SIG-M5 treated with dmso at 0.1 percent for 504 hours (cell line): ENCODE measurements at regions not wholly inside any gene's neighbourhood (a gene's known extent, or its start where the extent isn't known, plus 50 kb on each side); places are given as distances from the start of the nearest gene placed in this dataset.

ENCODE experiments used
- DNase-seq: peaks from one replicate; lab custom pipeline; 2025; ENCODE audit not compliant: unreplicated experiment; lab: John Stamatoyannopoulos, UW

DNA sequence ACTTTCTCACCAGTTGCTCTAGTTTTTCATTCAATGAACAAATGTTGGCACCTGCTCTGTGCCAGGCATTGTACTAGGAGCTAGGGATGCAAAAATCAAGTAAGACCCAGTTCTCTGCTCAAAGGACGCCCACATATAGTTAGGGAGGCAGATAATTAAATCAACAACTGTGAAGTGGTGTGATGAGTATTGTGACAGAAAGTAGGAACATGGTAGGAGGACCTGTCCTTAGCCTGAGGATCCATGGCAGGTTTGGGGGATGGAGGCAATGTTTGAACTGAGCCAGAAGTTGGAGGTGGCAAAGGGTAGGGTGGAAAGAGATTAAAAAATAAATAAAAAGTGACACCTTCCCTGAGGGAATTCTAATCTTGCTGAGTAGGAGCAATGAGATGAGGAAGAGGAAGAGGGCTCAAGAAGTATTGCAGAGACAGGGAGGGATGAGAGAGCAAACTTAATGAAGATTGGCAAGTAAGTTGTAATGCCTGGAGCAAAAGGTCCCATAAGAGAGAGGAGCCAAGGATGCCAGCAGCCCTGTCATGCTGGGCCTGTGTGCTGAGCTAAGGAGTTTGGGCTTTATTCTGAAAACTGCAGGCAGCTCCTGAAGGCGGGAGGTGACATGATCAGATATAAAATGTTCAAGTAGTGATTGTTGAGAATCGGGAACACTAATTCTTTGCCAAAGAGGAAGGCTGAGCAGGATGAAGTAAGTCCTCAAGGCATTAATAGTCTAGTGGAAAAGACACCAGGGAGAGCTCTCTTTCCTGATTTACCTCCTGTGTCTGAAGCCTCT lies 184.3 kb upstream of the PPP2R3A start:
- no peak for DNase-seq

DNA sequence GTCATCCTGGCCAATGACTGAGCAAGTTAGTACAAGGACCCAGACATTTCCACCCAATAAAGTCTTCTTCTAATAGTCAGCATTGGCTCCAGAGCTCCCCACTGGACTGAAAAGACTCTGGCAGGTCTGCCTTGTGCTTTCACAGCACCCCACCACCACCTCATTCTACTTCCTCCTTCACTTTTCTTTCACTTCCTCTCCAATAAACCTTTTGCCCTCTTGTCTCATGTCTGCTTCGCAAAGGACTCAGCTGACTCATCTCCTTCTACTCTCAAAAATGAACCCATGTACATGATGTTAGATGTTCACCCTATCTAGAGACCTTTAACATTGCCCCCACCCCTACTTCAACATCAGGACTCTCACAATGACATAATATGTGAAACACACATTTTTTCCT lies 181.0 kb upstream of the PPP2R3A start:
- DNase-seq, result peak; percentile 87

DNA sequence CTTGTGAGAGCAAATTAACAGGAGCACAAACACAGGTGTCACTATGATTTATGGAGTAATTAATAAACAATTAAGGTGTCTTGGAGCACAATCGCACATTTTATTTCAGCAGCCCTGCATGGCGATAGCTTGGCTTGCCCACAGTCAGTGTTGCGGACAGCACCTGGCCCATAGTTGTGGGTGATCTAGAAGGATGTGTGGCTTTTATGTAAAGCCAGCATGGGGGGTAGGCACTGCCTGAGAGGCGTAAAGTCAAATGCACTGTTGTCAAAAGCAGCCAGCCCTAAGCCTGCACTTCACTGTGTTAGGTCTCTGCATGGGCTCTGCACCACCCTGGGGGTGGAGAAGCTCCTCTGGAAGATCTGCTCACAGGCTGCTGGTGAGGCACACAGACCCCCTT lies 177.4 kb upstream of the PPP2R3A start:
- no peak for DNase-seq

DNA sequence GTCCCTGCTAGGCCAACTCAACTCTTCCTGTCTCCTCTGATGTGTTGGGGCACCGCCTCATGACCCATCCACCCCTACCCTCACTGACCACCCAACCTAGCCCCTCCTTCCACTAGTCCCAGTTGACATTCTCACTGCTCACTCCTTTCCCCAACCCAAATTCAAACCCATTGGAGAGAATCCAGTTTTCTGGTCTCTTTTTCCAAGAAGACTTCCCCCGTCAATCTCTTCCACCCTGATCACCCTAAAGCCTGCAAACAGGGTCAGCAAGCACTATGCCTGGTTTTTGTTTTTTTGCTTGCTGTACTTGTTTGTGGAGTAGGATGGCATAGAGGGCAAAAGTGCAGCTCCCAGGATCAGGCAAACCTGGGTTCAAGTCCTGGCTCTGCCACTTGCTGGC lies 176.6 kb upstream of the PPP2R3A start:
- DNase-seq, result no peak

DNA sequence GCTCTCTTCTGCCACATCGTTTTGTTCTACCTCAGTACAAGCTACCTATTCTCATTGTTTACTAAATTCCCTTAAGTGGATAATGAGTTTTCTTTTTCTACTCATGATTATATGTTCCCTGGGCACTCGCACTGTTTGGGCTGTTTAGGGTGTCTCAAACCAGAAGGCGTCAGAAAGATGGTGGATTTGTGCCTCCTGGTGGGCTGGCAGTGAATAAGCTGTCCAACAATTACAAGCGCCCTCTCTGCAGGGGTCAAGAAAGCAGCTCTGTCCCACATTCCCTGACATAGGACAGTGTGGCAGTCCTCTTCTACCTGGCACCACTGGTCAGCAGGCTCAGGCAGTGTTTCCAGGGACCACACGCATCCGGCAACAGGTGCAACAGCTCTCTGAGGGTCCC lies 173.4 kb upstream of the PPP2R3A start:
- DNase-seq, result no peak

DNA sequence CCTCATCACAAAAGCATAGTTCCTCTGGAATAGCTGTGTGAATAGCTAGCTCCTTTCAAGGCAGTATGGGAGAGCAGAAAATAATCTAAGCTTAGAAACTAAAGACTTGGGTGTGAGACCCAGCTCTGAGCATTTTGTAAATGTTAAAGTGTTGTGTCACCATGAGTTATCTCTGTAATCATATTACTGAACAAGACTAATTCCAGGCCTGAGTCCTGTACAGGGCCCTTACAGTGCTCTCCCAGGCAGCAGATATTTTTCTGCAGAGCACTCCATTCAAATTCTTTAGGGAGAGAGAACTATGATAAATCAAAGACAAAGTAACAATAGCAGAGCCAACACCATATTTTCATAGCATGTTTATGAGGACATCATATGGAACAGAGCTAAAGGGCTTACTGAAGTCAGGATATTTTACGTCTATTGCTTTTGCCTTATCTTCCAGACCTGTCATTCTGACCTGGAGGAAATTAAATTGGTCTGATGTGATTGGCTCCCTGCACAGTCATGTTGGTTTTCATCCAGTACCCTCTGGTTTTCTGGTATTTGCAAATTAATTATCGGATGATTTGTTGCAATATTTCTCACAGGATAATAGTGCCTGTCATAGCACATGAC lies 172.6 kb upstream of the PPP2R3A start:
- no peak for DNase-seq

DNA sequence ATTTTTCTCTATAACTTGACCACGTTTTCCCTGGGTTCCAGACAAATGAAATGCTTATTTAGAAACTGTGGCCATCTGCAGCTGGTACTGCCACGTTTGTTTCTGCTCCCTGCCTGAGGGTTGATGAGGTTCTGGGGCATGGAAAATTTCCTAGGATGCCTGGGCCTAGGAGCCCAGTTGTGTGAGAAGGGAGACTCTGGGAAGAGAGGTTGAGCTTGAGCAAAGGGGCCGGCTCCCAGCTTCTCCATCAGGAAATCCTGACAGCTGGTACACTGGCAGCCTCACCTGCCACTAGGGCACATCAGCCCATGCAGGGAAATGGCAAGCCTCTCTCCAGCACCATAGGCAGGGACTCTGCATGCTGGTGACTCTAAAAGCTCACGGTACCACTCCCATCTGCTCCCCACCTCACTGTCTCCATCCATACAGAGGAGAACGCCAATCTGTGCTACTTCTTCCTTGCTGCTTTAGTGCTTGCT lies 165.4 kb upstream of the PPP2R3A start:
- DNase-seq, result no peak

DNA sequence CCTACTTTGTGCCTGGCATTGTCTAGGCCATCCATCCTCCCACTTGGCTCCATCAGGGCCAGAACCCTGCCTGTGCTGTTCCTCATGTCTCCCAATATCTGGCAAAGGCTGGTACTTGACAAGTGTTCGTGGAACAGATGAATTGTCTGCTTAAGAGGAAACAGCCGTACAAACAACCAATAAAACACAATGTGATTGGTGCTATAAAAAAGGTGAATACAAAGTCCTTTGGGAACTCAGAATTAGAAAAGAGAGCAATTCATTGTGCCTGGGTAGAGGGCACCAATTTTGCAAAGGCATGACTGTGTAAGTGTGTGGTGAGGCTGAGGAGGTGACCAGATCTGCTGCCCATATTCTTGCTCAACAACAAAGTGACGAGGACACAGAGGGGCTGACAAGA lies 164.5 kb upstream of the PPP2R3A start:
- DNase-seq, result no peak

DNA sequence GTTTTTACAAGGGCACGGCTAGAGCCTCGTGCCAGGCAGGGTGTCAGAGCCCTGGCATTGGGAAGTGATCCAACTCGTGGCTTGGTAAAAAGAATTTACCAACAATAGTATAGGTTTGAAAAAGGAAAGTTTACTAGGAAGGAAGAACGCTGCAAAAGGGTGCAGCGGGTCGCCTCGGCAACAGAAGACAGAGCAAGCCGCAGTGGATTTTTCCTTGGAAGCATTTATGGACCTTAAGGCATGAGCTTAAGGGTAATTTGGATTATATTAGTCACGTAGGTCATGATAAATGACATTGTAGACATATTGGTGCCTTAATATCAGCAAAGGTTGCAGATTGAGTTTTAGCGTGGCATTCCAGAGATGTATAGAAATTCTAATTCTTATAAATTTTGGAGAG lies 163.4 kb upstream of the PPP2R3A start:
- DNase-seq, result no peak

DNA sequence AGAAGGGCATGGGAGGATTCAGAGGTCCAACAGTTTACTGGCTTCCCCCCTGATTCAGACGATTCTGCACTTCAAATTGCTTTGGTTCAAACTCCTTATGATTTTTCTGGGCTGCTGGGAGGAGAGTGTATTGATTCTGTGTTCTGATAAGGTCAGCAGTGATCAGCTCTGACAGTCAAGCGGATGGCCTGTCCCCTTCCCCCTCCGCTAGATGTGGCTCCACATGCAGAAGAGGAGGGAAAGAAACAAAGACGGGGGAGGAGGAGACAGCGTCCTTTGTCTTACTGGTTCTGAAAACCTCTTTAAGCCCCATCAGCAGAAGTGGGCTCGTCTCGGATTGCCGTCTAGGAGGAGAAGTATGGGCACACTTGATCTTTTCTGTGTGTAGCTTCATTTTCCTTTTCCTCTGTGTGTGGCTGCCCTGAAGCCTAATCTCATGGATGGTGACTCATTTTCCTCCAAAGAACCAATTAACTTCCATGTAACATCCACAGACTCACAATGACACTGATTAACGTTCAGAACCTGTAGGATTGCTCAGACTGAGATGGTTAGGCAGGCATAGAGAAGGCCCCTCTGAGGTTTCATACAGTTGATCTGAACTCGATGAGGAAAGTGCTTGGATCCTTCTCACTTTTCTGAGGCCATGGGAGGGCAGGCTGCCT lies 162.4 kb upstream of the PPP2R3A start:
- no peak for DNase-seq

DNA sequence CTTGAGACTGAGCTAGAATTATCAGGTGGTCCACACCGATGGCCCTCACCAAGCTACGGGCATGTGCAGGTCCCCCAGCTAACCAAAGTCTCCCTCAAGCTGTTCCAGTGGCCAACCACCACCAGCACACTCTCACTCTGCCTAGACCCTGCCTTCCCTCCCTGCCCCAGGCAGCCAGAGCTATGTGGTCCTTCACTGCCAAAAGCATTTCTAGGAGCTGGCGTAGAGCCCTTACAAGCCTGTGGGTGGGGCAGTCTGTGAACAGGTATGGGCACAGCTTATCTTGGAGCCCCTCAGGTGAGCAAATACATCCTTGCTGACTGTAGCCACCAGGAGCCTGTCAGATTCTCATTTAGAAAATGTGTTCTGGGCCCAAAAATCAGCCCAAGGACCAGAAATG lies 159.8 kb upstream of the PPP2R3A start:
- DNase-seq, result no peak

DNA sequence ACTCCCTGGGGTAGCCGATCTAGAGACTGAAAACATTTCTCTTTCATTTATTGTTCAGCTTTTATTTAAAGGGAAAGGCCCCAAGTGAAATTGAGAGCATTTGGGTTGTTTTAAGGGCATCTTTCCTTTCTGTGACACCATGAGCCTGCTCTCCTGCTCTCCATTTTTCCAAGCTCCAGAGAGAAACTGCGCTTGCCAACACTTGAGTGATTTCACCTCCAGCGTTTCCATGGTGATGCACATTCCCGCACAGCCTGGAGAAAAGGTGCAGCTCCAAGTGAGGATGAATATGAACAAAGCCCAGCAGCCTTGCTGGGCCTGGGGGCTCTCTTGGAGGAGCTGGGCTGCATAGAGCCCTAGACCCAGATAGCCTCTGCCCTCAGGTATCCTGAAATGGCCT lies 159.2 kb upstream of the PPP2R3A start:
- no peak for DNase-seq

DNA sequence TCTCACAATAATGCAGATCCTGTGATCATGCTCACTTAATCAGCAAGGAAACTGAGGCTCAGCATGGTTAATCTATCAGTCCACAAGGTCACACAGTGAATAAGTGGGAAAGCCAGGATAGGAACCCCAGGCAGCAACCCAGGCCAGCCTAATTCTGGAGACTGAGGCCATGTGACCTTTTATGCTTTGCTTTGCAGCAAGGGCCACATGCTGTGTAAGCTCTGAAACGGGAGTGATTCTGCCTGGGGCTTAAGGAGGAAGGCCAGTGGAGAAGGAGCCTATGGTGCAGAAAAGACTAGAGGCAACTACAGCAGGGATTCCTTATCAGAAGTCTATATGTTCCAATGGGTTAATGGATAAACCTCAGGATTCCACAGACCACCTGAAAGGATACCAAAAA lies 157.6 kb upstream of the PPP2R3A start:
- no peak for DNase-seq

DNA sequence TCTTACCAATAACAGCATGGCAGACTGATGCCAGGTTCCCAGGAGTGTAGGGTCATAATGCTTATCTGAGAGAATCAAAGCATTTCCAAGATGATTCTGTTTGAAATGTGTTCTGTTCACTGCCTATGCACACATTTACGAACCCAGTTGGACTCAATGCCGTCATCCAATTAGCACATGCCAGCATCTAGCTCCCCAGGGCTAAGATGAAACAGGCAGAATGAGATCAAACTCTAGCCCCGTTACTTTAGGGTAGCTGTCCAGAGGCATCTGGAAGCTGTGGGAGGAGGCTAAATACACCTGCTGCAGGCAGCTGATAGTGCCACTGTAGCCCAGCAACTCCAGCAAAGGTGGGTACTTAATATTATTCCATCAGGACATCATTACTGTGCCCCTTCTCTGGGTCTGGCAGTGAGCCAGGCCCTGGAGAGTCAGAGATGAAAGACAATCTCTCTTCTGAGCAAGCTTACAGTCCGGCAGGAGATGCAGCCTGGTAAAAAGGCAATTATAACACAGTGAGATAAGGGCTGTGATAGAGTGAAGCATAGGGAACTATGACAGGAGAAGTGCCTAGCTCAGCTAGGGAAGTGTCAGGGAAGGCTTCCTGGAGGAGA lies 156.4 kb upstream of the PPP2R3A start:
- no peak for DNase-seq

DNA sequence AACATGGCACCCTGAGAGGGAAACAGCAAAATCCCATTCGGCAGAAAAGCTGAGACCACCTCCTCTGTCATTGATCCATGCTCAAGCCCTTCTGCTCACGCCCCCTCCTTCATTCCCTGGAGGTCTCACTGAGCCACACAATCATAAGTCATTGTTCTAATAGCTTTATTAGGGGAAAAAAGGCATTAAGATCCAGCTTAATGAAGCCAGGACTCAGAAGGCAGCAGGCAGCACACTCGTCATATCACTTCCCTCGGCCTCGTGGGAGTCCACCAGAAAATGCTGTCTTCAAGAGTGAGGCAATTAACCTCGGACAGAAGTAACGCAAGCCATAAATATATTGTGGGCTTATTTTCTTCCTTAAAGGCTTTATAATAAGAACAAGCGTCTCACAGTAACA lies 153.9 kb upstream of the PPP2R3A start:
- no peak for DNase-seq

DNA sequence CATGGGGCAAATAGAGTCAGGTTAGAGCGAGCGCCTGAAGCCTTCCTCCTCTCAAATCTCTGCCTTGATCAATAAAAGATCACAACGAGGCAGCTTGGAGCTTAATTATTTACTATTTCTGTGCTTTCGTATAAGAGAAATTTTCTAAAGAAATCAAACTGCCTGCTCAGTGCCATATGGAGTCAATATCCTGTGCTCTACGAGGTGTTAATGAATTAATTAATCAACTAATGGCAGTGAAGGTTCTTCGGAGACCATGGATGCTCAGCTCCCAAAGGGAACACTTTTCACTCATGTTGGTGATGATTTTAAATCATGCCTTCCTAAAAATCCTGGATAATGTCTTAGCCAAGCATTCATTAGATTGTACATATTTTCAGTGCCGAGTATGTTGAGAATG lies 153.5 kb upstream of the PPP2R3A start:
- no peak for DNase-seq

DNA sequence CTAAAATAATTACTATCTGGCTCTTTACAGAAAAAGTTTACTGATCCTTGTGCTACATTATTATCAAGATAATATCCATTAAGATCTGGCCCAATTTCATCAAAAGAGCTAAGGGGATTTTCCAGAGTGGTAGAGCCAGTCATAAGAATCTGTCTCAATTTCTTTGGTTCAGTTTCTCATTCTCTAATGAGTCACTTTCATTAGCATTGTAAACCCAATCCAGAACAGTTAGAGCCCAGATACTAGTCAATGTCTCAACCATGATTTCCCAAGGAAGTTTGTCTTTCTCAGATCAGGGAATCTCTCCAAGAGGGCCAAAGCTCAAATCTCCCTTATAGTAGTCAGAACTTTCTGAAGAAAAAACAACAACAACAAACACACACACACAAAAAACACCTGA lies 131.1 kb upstream of the PPP2R3A start:
- no peak for DNase-seq

DNA sequence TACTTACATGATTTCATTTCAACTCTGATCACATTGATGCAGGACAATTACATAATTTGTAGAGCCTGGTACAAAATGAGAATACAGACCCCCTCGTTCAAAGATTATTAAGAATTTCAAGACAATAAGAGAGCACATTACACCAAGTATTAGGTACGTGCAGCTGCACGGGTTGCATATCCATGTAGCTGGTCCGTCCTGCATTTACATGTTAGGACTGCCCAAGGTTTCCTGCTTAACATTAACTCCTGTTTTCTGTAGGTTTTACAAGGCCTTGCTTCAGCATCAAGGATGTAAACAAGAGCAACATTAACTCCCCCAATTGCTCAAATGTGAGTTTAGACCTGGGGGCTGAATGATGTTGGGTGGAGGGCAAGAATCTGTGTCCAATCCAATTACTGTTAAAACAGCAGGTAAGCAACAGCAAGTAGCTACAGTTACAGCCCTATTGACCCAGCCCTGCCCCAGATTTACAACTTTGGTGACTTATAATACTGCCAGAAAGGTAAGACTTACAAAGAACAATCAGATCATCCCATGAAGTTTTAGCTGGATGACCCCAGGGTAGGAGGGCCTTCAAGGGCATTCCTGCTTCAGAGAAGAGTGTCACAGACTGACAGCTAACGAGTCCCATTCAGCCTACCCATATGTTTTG lies 127.4 kb upstream of the PPP2R3A start:
- no peak for DNase-seq

DNA sequence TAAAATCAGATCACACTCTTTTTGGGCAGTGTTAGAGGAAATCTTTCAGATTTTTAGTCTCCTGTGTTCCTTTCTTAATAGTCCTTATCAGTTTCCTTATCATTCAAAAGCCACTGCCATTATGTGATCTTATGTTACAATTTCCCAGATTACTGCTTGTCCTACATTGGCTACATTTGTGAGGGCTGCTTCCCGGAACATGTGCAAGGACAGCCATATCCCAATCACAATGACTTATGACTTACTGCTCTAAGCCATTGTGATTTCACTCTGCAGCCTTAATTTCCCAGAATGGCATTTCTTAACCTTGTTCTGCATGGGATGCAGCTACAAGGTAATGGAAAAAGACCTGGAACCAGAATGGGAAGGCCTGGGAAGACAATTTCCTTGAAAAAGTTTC lies 125.1 kb upstream of the PPP2R3A start:
- DNase-seq, result no peak

DNA sequence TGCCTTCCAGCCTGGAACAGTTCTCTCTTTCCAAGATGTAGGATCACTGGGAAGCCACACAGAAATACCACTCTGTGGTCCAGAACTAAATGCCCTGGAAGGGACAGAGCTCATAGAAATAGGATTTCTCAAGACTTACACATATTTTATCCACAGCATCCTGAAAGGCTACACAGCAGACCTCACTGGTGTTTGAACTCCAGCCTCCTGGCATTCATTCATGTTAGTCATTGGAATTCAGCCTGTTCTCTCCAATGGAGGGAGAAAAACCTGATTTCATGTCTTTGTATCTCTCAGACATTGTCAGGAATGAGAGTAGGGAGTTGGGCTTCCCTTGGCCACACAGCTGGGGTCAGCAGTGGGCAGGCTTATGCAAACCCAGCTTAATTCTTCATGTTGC lies 121.1 kb upstream of the PPP2R3A start:
- DNase-seq, result no peak

DNA sequence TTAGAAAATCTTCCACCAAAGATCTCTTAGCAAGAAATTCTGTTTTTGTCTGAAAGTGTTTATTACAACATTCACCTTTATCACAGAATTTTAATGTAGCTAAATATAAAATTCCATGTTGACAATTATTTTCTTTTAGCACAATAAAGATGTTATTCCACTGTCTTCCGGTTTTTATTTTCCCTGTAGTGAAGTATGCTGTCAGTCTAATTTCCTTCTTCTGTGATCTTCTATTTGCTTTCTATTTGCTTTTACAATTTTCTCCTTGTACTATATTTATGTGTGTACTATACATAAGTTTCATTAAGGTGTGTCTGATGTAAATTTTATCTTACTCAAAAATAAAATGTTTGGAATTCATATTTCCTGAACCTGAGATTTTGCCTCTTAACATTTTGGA lies 117.5 kb upstream of the PPP2R3A start:
- DNase-seq, result no peak
